Neuronal stem cell (in vitro differentiated cells): ENCODE measurements at regions not wholly inside any gene's neighbourhood (a gene's known extent, or its start where the extent isn't known, plus 50 kb on each side); places are given as distances from the start of the nearest gene placed in this dataset.

Source experiments
- DNase-seq: peaks from one replicate; pipeline ENCODE4 v3.0.0-alpha.2; 2013; ENCODE audit warnings: low spot score
- H2AFZ ChIP-seq: one replicate; pipeline ENCODE4 v1.6.1; 2013; ENCODE audit warnings: mild to moderate bottlenecking, low read length, inconsistent platforms
- H2AK5ac ChIP-seq: 2 replicates; pipeline ENCODE4 v1.6.1; 2013; ENCODE audit warnings: low read depth, mild to moderate bottlenecking, inconsistent platforms, low read length, moderate library complexity, mixed read lengths
- H2BK120ac ChIP-seq: 2 replicates; pipeline ENCODE4 v1.6.1; 2013; ENCODE audit warnings: low read depth, mild to moderate bottlenecking, inconsistent platforms, low read length, moderate library complexity, mixed read lengths
- H2BK12ac ChIP-seq: one replicate; pipeline ENCODE4 v1.6.1; 2013; ENCODE audit warnings: low read length, inconsistent platforms
- H2BK15ac ChIP-seq: 2 replicates; pipeline ENCODE4 v1.6.1; 2013; ENCODE audit warnings: mild to moderate bottlenecking, low read length, inconsistent platforms, mixed read lengths
- H2BK5ac ChIP-seq: one replicate; pipeline ENCODE4 v1.6.1; 2013; ENCODE audit warnings: inconsistent platforms, mild to moderate bottlenecking, low read length, moderate library complexity
- H3K14ac ChIP-seq: one replicate; pipeline ENCODE4 v1.6.1; 2013; ENCODE audit warnings: low read length, inconsistent platforms
- H3K18ac ChIP-seq: 2 replicates; pipeline ENCODE4 v1.6.1; 2013; ENCODE audit warnings: low read length, inconsistent platforms
- H3K23ac ChIP-seq: 2 replicates; pipeline ENCODE4 v1.6.1; 2013; ENCODE audit warnings: low read depth, mild to moderate bottlenecking, mixed read lengths, low read length, inconsistent platforms; ENCODE audit not compliant: poor library complexity
- H3K27ac ChIP-seq: replicated peaks from 3 replicates; pipeline ENCODE4 v1.5.1; 2013; ENCODE audit warnings: low read length, inconsistent platforms
- H3K27me3 ChIP-seq, 3 experiments: 2 replicates each; pipeline ENCODE4 v1.6.1; 2013; ENCODE audit warnings: low read length in 3 of 3, mild to moderate bottlenecking in 2 of 3, inconsistent platforms in 1 of 3, low read depth in 1 of 3, mixed read lengths in 1 of 3, moderate library complexity in 1 of 3; ENCODE audit not compliant: control insufficient read depth in 3 of 3, insufficient read depth in 3 of 3
- H3K36me3 ChIP-seq, 2 donors: replicated peaks in 1 of 2; 2 replicates each; pipeline ENCODE4 v1.6.1; 2013; ENCODE audit warnings: low read length in 2 of 2; ENCODE audit not compliant: control insufficient read depth in 2 of 2, insufficient read depth in 2 of 2
- H3K4ac ChIP-seq: 2 replicates; pipeline ENCODE4 v1.6.1; 2013; ENCODE audit warnings: inconsistent platforms, mild to moderate bottlenecking, low read length, moderate library complexity
- H3K4me1 ChIP-seq, 2 donors: 1 replicate in 1 of 2; 2 replicates in 1 of 2; pipeline ENCODE4 v1.6.1; 2013; ENCODE audit warnings: low read length in 2 of 2, low read depth in 1 of 2; ENCODE audit not compliant: control insufficient read depth in 2 of 2, insufficient read depth in 1 of 2
- H3K4me2 ChIP-seq: one replicate; pipeline ENCODE4 v1.6.1; 2013; ENCODE audit warnings: mild to moderate bottlenecking, low read length, inconsistent platforms; ENCODE audit not compliant: insufficient read depth, poor library complexity, severe bottlenecking
- H3K4me3 ChIP-seq, 2 donors: 2 replicates each; pipeline ENCODE4 v1.5.1; 2013; ENCODE audit warnings: low read length in 2 of 2, mild to moderate bottlenecking in 2 of 2, inconsistent platforms in 1 of 2, moderate library complexity in 1 of 2
- H3K79me1 ChIP-seq: one replicate; pipeline ENCODE4 v1.6.1; 2013; ENCODE audit warnings: low read depth, mild to moderate bottlenecking, inconsistent platforms, low read length, moderate library complexity
- H3K9ac ChIP-seq: one replicate; pipeline ENCODE4 v1.6.1; 2013; ENCODE audit warnings: mild to moderate bottlenecking, low read depth, low read length, inconsistent platforms; ENCODE audit not compliant: poor library complexity
- H3K9me3 ChIP-seq, 2 donors: replicated peaks in 1 of 2; 2 replicates each; pipeline versions ENCODE3 to v1.6.1; 2013; ENCODE audit warnings: low read length in 2 of 2, mild to moderate bottlenecking in 2 of 2, inconsistent platforms in 1 of 2, low read depth in 1 of 2, mixed read lengths in 1 of 2, moderate library complexity in 1 of 2; ENCODE audit not compliant: control insufficient read depth in 2 of 2, insufficient read depth in 1 of 2
- H4K8ac ChIP-seq: one replicate; pipeline ENCODE4 v1.6.1; 2013; ENCODE audit warnings: low read depth, mild to moderate bottlenecking, inconsistent platforms, low read length, moderate library complexity
- H4K91ac ChIP-seq: one replicate; pipeline ENCODE4 v1.6.1; 2013; ENCODE audit warnings: low read length, low read depth, mild to moderate bottlenecking, inconsistent platforms; ENCODE audit not compliant: poor library complexity
- WGBS, 2 donors: extraction: QIAGEN DNeasy Blood & Tissue Kit; methylation state at CpG; one replicate each; pipeline ENCODE4 v1.1.7; 2013; ENCODE audit warnings: missing lambda C conversion rate in 2 of 2, mixed read lengths in 1 of 2; ENCODE audit not compliant: insufficient read length in 2 of 2, insufficient replicate concordance in 1 of 2; ENCODE audit errors: extremely low coverage in 2 of 2; 5-methylcytosine and 5-hydroxymethylcytosine counted together

- no peak overlapping the region for H3K9ac ChIP-seq
- WGBS, 2 donors, result no CpG with 5 or more reads among the region's 13 CpGs
- no peak overlapping the region for H2BK5ac ChIP-seq
- H3K4ac ChIP-seq, result no peak overlapping the region
- no peak overlapping the region for H3K4me3 ChIP-seq
- no peak overlapping the region for H3K14ac ChIP-seq
- H2AFZ ChIP-seq, result no peak overlapping the region
- H3K27me3 ChIP-seq, result peaks cover 0 to 2% (median 0%) of the 10 kb centered on the region in 3 experiments
- H4K91ac ChIP-seq, result no peak overlapping the region
- DNase-seq, result no peak
- H3K27ac ChIP-seq, result no peak overlapping the region
- H3K36me3 ChIP-seq, result no peaks in the 10 kb centered on the region
- no peak overlapping the region for H2BK120ac ChIP-seq
- no peak overlapping the region for H4K8ac ChIP-seq
- H3K9me3 ChIP-seq, result no peaks in the 10 kb centered on the region
- no peak overlapping the region for H3K23ac ChIP-seq
- no peak overlapping the region for H2BK12ac ChIP-seq
- no peak overlapping the region for H2BK15ac ChIP-seq
- H3K4me1 ChIP-seq, result peaks cover 0 to under 1% of the 10 kb centered on the region in 2 donors
- H2AK5ac ChIP-seq, result no peak overlapping the region
- H3K4me2 ChIP-seq, result no peak overlapping the region
- H3K18ac ChIP-seq, result no peak overlapping the region
- H3K79me1 ChIP-seq, result no peaks in the 10 kb centered on the region
These were observed 188.4 kb downstream of the SEM1 start for GRCh38 chr7:96521068-96521894.

- Histone ChIP-seq H2AFZ (no peak overlapping the region), H4K91ac (no peak overlapping the region), H3K4me2 (no peak overlapping the region), H3K23ac (no peak overlapping the region), H3K4ac (no peak overlapping the region), H2BK5ac (no peak overlapping the region), H3K14ac (no peak overlapping the region), H2AK5ac (no peak overlapping the region), H3K18ac (no peak overlapping the region), H3K4me3 (no peak overlapping the region), H4K8ac (no peak overlapping the region), H3K36me3 (no peaks in the 10 kb centered on the region), H3K27ac (no peak overlapping the region), H2BK120ac (no peak overlapping the region), H3K9me3 (no peaks in the 10 kb centered on the region), H3K4me1 (no peaks in the 10 kb centered on the region), H2BK15ac (no peak overlapping the region), H2BK12ac (no peak overlapping the region), H3K79me1 (peaks cover 2% of the 10 kb centered on the region), H3K27me3 (no peaks in the 10 kb centered on the region), H3K9ac (no peak overlapping the region)
- no peak for DNase-seq
- WGBS, 2 donors, result no CpG with 5 or more reads among the region's 1 CpG
These were observed 186.5 kb upstream of the SLC25A13 start for GRCh38 chr7:96508371-96508770.

GRCh38 chr7:96503597-96503996, 181.7 kb upstream of the SLC25A13 start:
- no peaks in the 10 kb centered on the region for H3K79me1 ChIP-seq
- H3K14ac ChIP-seq, result no peak overlapping the region
- H3K36me3 ChIP-seq, result no peaks in the 10 kb centered on the region
- no peaks in the 10 kb centered on the region for H3K9me3 ChIP-seq
- no peak overlapping the region for H2BK120ac ChIP-seq
- no peak overlapping the region for H4K8ac ChIP-seq
- no peak overlapping the region for H3K18ac ChIP-seq
- H2BK5ac ChIP-seq, result no peak overlapping the region
- H2BK15ac ChIP-seq, result no peak overlapping the region
- H2AK5ac ChIP-seq, result no peak overlapping the region
- no peak overlapping the region for H4K91ac ChIP-seq
- no peak overlapping the region for H3K4me3 ChIP-seq
- H3K4ac ChIP-seq, result no peak overlapping the region
- H3K4me1 ChIP-seq, result no peaks in the 10 kb centered on the region
- no CpG with 5 or more reads among the region's 1 CpG for WGBS, 2 donors
- no peaks in the 10 kb centered on the region for H3K27me3 ChIP-seq
- H3K27ac ChIP-seq, result no peak overlapping the region
- DNase-seq, result no peak
- H3K9ac ChIP-seq, result no peak overlapping the region
- no peak overlapping the region for H2AFZ ChIP-seq
- no peak overlapping the region for H2BK12ac ChIP-seq
- H3K4me2 ChIP-seq, result no peak overlapping the region
- no peak overlapping the region for H3K23ac ChIP-seq

GRCh38 chr7:96501318-96501717, 179.4 kb upstream of the SLC25A13 start:
- H3K4me2 ChIP-seq, result no peak overlapping the region
- H3K4me3 ChIP-seq, result no peak overlapping the region
- H3K9ac ChIP-seq, result no peak overlapping the region
- H4K91ac ChIP-seq, result no peak overlapping the region
- no peaks in the 10 kb centered on the region for H3K27me3 ChIP-seq
- H3K36me3 ChIP-seq, result no peaks in the 10 kb centered on the region
- H3K79me1 ChIP-seq, result no peaks in the 10 kb centered on the region
- H2AK5ac ChIP-seq, result no peak overlapping the region
- no peaks in the 10 kb centered on the region for H3K9me3 ChIP-seq
- H2AFZ ChIP-seq, result no peak overlapping the region
- H3K14ac ChIP-seq, result no peak overlapping the region
- no peaks in the 10 kb centered on the region for H3K4me1 ChIP-seq
- H3K18ac ChIP-seq, result no peak overlapping the region
- H3K23ac ChIP-seq, result no peak overlapping the region
- DNase-seq, result no peak
- no peak overlapping the region for H2BK12ac ChIP-seq
- no peak overlapping the region for H2BK5ac ChIP-seq
- H3K4ac ChIP-seq, result no peak overlapping the region
- no peak overlapping the region for H2BK120ac ChIP-seq
- no peak overlapping the region for H2BK15ac ChIP-seq
- H3K27ac ChIP-seq, result no peak overlapping the region
- no peak overlapping the region for H4K8ac ChIP-seq
